ENCODE measurements at regions not wholly inside any gene's neighbourhood (a gene's known extent, or its start where the extent isn't known, plus 50 kb on each side); places are given as distances from the start of the nearest gene placed in this dataset.
"Not testable (repeated sequence)": the region's sequence is repeated elsewhere in the genome, so short reads cannot be mapped to it uniquely, and the experiment has no call there.

GRCh38 chr6:126722411-126722810 lies 382.5 kb downstream of the CENPW start:
- no peak for TF ChIP-seq POLR2A (IDR thresholded peaks at IDR 0.05)
- no peak for TF ChIP-seq EP300 (IDR thresholded peaks at IDR 0.05)
- TF ChIP-seq POLR2AphosphoS5 (IDR thresholded peaks at IDR 0.05) = no peak
- DNase-seq = no peak
- WGBS, 2 donors = 62 to 74% methylated on average over 2 of the region's 2 CpGs

GRCh38 chr6:126723541-126724170 lies 383.7 kb downstream of the CENPW start:
- 90 to 93% methylated on average over 10 of the region's 10 CpGs for WGBS, 2 donors
- peaks cover 0 to 5% (median 0%) of the 10 kb centered on the region in 4 donors for H3K9me3 ChIP-seq
- H3K4me3 ChIP-seq = no peak overlapping the region
- DNase-seq = no peak
- no peak overlapping the region for H3K27ac ChIP-seq
- TF ChIP-seq, protein P1, sequence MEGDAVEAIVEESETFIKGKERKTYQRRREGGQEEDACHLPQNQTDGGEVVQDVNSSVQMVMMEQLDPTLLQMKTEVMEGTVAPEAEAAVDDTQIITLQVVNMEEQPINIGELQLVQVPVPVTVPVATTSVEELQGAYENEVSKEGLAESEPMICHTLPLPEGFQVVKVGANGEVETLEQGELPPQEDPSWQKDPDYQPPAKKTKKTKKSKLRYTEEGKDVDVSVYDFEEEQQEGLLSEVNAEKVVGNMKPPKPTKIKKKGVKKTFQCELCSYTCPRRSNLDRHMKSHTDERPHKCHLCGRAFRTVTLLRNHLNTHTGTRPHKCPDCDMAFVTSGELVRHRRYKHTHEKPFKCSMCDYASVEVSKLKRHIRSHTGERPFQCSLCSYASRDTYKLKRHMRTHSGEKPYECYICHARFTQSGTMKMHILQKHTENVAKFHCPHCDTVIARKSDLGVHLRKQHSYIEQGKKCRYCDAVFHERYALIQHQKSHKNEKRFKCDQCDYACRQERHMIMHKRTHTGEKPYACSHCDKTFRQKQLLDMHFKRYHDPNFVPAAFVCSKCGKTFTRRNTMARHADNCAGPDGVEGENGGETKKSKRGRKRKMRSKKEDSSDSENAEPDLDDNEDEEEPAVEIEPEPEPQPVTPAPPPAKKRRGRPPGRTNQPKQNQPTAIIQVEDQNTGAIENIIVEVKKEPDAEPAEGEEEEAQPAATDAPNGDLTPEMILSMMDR (IDR thresholded peaks at IDR 0.05) = no peak
- TF ChIP-seq EP300 (IDR thresholded peaks at IDR 0.05) (no peak), POLR2AphosphoS5 (IDR thresholded peaks at IDR 0.05) (no peak), POLR2A (IDR thresholded peaks at IDR 0.05) (no peak)
- H3K27me3 ChIP-seq = no peaks in the 10 kb centered on the region
- H3K36me3 ChIP-seq = no peaks in the 10 kb centered on the region
- no peaks in the 10 kb centered on the region for H3K4me1 ChIP-seq
- intact Hi-C loops (cut with DNase I) = no loop called here

More at GRCh38 chr6:126722411-126722810, 382.5 kb downstream of the CENPW start:
- no peak overlapping the region for H3K4me3 ChIP-seq
- H3K27ac ChIP-seq = no peak overlapping the region
- peaks cover 0 to 5% (median 0%) of the 10 kb centered on the region in 4 donors for H3K9me3 ChIP-seq
- H3K36me3 ChIP-seq = no peaks in the 10 kb centered on the region
- no peaks in the 10 kb centered on the region for H3K27me3 ChIP-seq
- intact Hi-C loops (cut with DNase I) = no loop called here
- no peaks in the 10 kb centered on the region for H3K4me1 ChIP-seq

DNA sequence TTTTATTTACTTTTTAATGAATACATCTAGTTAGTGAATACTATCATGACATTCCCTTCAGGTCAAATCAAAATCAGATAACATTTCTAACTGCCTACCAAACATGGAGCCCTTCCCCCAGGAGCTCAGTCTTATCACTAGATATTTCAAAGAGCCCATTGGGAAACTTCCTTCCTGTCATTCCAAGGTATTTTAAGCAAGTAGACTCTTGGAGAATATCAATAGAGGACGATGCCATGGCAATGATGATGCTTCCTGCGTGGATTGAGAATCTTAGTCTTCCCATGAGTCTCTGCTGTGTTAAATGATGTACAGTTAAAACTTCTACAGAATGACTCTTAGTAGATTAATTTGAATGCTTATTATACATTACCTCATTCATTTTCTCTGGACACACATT lies 384.9 kb downstream of the CENPW start:
- intact Hi-C loops (cut with DNase I) = no loop called here
- Histone ChIP-seq H3K27me3 (no peaks in the 10 kb centered on the region), H3K9me3 (peaks cover 0 to 5% (median 0%) of the 10 kb centered on the region in 4 donors), H3K4me1 (no peaks in the 10 kb centered on the region), H3K4me3 (no peak overlapping the region), H3K36me3 (no peaks in the 10 kb centered on the region), H3K27ac (no peak overlapping the region)
- WGBS, 2 donors = 71 to 81% methylated on average over 2 of the region's 2 CpGs
- no peak for TF ChIP-seq EP300 (IDR thresholded peaks at IDR 0.05)
- no peak for TF ChIP-seq POLR2AphosphoS5 (IDR thresholded peaks at IDR 0.05)
- TF ChIP-seq POLR2A (IDR thresholded peaks at IDR 0.05) = no peak
- DNase-seq = no peak

DNA sequence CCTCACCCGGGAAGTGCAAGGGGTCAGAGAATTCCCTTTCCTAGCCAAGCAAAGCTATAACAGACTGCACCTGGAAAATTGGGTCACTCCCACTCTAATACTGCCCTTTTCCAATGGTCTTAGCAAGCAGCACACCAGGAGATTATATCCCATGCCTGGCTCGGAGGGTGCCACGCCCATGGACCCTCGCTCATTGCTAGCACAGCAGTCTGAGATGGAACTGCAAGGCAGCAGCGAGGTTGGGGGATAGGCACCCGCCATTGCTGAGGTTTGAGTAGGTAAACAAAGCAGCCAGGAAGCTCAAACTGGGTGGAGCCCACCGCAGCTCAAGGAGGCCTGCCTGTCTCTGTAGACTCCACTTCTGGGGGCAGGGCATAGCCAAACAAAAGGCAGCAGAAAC lies 386.5 kb downstream of the CENPW start:
- H3K27me3 ChIP-seq; H3K4me1 ChIP-seq; H3K36me3 ChIP-seq; DNase-seq; H3K27ac ChIP-seq; intact Hi-C loops (cut with DNase I); H3K9me3 ChIP-seq; H3K4me3 ChIP-seq: not testable (repeated sequence)
- WGBS, 2 donors = 75 to 80% methylated on average over 7 of the region's 7 CpGs

DNA sequence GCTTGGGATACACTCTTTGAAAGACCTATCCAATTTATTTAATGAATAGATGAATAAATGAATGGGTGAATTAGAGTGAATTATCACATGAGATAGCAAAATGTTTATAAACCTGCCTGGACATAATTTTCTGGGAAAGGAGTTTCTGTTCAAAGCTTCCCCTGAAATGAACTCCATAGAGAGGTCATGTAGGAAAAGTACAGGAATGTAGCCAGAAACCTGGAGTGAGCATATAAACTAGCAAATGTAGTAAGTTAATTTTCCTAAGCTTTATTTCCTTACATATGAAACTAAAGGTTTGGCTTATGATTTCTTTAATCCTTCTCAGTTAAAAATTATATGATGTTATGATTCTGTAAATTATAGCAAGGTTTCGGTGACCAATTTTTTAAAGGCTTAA lies 380.3 kb upstream of the RSPO3 start:
- Histone ChIP-seq H3K4me1 (peaks cover 0 to 20% (median 7%) of the 10 kb centered on the region in 4 donors), H3K27me3 (no peaks in the 10 kb centered on the region), H3K9me3 (no peaks in the 10 kb centered on the region), H3K27ac (peak overlapping the region in 2 of 4 donors; percentile 8 to 13), H3K36me3 (no peaks in the 10 kb centered on the region), H3K4me3 (no peak overlapping the region)
- 82 to 89% methylated on average over 1 of the region's 1 CpG for WGBS, 2 donors
- intact Hi-C loops (cut with DNase I) = no loop called here
- TF ChIP-seq POLR2A (IDR thresholded peaks at IDR 0.05) = no peak
- no peak for TF ChIP-seq EP300 (IDR thresholded peaks at IDR 0.05)
- TF ChIP-seq, protein P1 (IDR thresholded peaks at IDR 0.05) = no peak
- TF ChIP-seq POLR2AphosphoS5 (IDR thresholded peaks at IDR 0.05) = no peak
- no peak for DNase-seq

DNA sequence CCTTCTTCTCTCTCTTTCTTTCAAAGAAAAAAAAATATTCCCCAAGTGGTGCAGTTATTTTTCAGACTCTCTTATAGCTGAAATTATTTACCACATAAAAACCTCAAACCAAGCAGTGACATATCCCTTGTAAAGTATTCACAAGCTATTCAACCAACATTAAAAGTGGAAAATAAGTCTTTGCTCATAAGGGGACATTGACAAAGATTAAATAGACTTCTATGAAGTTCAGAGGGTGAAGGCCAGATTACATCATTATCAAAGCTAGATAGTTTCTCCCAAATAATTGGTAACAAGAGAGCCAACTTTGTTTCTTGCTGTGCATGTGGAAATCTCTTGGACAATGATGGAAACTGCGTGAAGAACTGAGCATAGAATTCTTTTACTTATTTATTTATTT lies 379.8 kb upstream of the RSPO3 start:
- DNase-seq = no peak
- Histone ChIP-seq H3K9me3 (no peaks in the 10 kb centered on the region), H3K36me3 (no peaks in the 10 kb centered on the region), H3K27ac (peak overlapping the region in 2 of 4 donors; percentile 8 to 13), H3K4me3 (no peak overlapping the region), H3K4me1 (peaks cover 0 to 20% (median 7%) of the 10 kb centered on the region in 4 donors), H3K27me3 (no peaks in the 10 kb centered on the region)
- intact Hi-C loops (cut with DNase I) = no loop called here
- TF ChIP-seq, protein P1 (IDR thresholded peaks at IDR 0.05) = no peak
- no peak for TF ChIP-seq EP300 (IDR thresholded peaks at IDR 0.05)
- TF ChIP-seq POLR2A (IDR thresholded peaks at IDR 0.05) = no peak
- no peak for TF ChIP-seq POLR2AphosphoS5 (IDR thresholded peaks at IDR 0.05)
- WGBS, 2 donors = 76 to 78% methylated on average over 1 of the region's 1 CpG
